PC-3 (cell line): ENCODE measurements at regions not wholly inside any gene's neighbourhood (a gene's known extent, or its start where the extent isn't known, plus 50 kb on each side); places are given as distances from the start of the nearest gene placed in this dataset.

Experiments
- EZH2 ChIP-seq: fragments of 300-600 bp; sonication (generic); IDR thresholded peaks from one replicate; pipeline ENCODE4 v1.6.1; 2017; ENCODE audit warnings: antibody characterized with exemption, mild to moderate bottlenecking, low read length; ENCODE audit not compliant: unreplicated experiment
- TF ChIP-seq, protein P1 (sequence below): fragments of 300-600 bp; sonication (generic); conservative IDR thresholded peaks from 2 replicates; pipeline ENCODE4 v1.5.1; 2017; ENCODE audit warnings: antibody characterized with exemption, low read depth, mild to moderate bottlenecking, low read length

DNA sequence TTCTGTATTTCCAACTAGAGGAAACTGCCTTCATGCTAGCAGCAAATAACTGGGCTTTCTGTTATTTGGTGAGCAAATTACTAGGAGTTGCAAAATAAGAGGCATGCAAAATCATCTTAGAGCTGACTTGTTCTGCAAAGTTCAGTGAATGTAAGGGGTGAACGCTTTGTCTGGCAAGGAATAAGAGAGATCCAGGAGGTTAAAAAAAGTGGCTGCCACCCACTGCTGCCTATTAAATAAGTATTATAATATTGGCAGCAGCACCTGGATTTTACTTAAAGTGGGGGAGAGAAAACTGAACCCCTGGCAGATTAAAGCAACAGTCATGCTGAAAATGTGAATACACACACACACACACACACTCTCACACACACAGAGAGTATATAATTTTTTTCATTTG lies 557.0 kb downstream of the FLRT2 start:
- TF ChIP-seq, protein P1, sequence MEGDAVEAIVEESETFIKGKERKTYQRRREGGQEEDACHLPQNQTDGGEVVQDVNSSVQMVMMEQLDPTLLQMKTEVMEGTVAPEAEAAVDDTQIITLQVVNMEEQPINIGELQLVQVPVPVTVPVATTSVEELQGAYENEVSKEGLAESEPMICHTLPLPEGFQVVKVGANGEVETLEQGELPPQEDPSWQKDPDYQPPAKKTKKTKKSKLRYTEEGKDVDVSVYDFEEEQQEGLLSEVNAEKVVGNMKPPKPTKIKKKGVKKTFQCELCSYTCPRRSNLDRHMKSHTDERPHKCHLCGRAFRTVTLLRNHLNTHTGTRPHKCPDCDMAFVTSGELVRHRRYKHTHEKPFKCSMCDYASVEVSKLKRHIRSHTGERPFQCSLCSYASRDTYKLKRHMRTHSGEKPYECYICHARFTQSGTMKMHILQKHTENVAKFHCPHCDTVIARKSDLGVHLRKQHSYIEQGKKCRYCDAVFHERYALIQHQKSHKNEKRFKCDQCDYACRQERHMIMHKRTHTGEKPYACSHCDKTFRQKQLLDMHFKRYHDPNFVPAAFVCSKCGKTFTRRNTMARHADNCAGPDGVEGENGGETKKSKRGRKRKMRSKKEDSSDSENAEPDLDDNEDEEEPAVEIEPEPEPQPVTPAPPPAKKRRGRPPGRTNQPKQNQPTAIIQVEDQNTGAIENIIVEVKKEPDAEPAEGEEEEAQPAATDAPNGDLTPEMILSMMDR: no peak
- TF ChIP-seq EZH2: no peak
